A549 (cell line): ENCODE measurements at regions not wholly inside any gene's neighbourhood (a gene's known extent, or its start where the extent isn't known, plus 50 kb on each side); places are given as distances from the start of the nearest gene placed in this dataset.

ENCODE experiments used
- ATAC-seq, 2 experiments: fragments of 200-7000 bp in 1 of 2; fragments of >200 bp in 1 of 2; cut with Nextera tagmentation in 1 of 2; cut with Tn5 transposase in 1 of 2; 3 replicates each; pipeline versions ENCODE4 v1.8.0 to v1.9.1; 2018 to 2020; ENCODE audit warnings: mild to moderate bottlenecking in 1 of 2, moderate library complexity in 1 of 2
- CTCF ChIA-PET: fragments of 300-600 bp; sonication (Branson Sonifier 250); formaldehyde crosslinking; extraction: SDS; loops from one replicate; lab custom pipeline; 2021; ENCODE audit warnings: antibody characterized with exemption, inconsistent platforms; lab: Yijun Ruan, JAX
- POLR2A ChIA-PET: fragments of 350-600 bp; formaldehyde crosslinking; extraction: SDS; loops from one replicate; lab custom pipeline; 2021; ENCODE audit warnings: antibody characterized with exemption, inconsistent platforms; lab: Yijun Ruan, JAX
- DNase-seq, 2 experiments: peaks; one replicate each; pipeline versions ENCODE4 v3.0.0 to v3.0.0-alpha.2; 2011 to 2016; ENCODE audit warnings: low read depth in 1 of 2, low spot score in 1 of 2
- FAIRE-seq: peaks from 2 replicates; lab custom pipeline; 2011; peaks lifted over from hg19 to GRCh38; lab: Jason Lieb, UNC
- H3K27ac ChIP-seq, 2 experiments: fragments of >200 bp; sonication (Bioruptor Twin); formaldehyde crosslinking; 3 replicates each; pipeline ENCODE4 v1.5.1; 2016 to 2017
- H3K4me1 ChIP-seq: fragments of >200 bp; sonication (Bioruptor Twin); formaldehyde crosslinking; 3 replicates; pipeline ENCODE4 v1.6.1; 2016
- H3K4me2 ChIP-seq: fragments of >200 bp; sonication (Bioruptor Twin); formaldehyde crosslinking; 3 replicates; pipeline ENCODE4 v1.6.1; 2016
- H3K4me3 ChIP-seq: fragments of >200 bp; sonication (Bioruptor Twin); formaldehyde crosslinking; 3 replicates; pipeline ENCODE4 v1.5.1; 2016
- H3K9me3 ChIP-seq: fragments of >200 bp; sonication (Bioruptor Twin); formaldehyde crosslinking; 3 replicates; pipeline ENCODE4 v1.6.1; 2016
- BHLHE40 ChIP-seq: IDR thresholded peaks from 2 replicates; pipeline ENCODE4 v1.6.1; 2012; ENCODE audit warnings: low read depth, low read length, inconsistent platforms
- CEBPB ChIP-seq, 2 experiments: fragments of >200 bp in 1 of 2; sonication (Bioruptor Twin) in 1 of 2; formaldehyde crosslinking in 1 of 2; IDR thresholded peaks; 2 replicates each; pipeline ENCODE4 v1.6.1; 2012 to 2016
- CHD2 ChIP-seq: fragments of 150-350 bp; IDR thresholded peaks from 2 replicates; pipeline ENCODE4 v1.6.1; 2014; ENCODE audit warnings: low read length; ENCODE audit not compliant: partially characterized antibody
- EP300 ChIP-seq, 2 experiments: fragments of >200 bp; sonication (Bioruptor Twin); formaldehyde crosslinking; IDR thresholded peaks; 2 replicates in 1 of 2; 3 replicates in 1 of 2; pipeline ENCODE4 v1.6.1; 2016 to 2017
- ESRRA ChIP-seq: fragments of 150-350 bp; IDR thresholded peaks from 2 replicates; pipeline ENCODE4 v1.6.1; 2014; ENCODE audit warnings: mild to moderate bottlenecking, low read length, borderline replicate concordance
- FOSL2 ChIP-seq, 2 experiments: fragments of 450-650 bp in 1 of 2; fragments of >200 bp in 1 of 2; sonication (Bioruptor Twin) in 1 of 2; formaldehyde crosslinking; IDR thresholded peaks; 2 replicates each; pipeline versions ENCODE4 v1.5.0 to v1.6.1; 2016 to 2020; ENCODE audit warnings: mild to moderate bottlenecking in 1 of 2, moderate library complexity in 1 of 2
- FOXS1 ChIP-seq: fragments of 250-450 bp; sonication (Bioruptor Pico); IDR thresholded peaks from 2 replicates; pipeline ENCODE4 v1.5.0; 2020; ENCODE audit warnings: mild to moderate bottlenecking, moderate library complexity
- HDAC2 ChIP-seq: fragments of 200-600 bp; sonication (generic); IDR thresholded peaks from 2 replicates; pipeline ENCODE4 v1.6.1; 2016
- HES2 ChIP-seq: fragments of >200 bp; sonication (Bioruptor Twin); formaldehyde crosslinking; IDR thresholded peaks from 2 replicates; pipeline ENCODE4 v1.6.1; 2016
- HEYL ChIP-seq: fragments of 250-450 bp; sonication (Bioruptor Pico); IDR thresholded peaks from 2 replicates; pipeline ENCODE4 v1.8.0; 2021; ENCODE audit warnings: mild to moderate bottlenecking, moderate library complexity
- HOXA7 ChIP-seq: fragments of 250-450 bp; sonication (Bioruptor Pico); IDR thresholded peaks from 2 replicates; pipeline ENCODE4 v1.5.0; 2020; ENCODE audit warnings: mild to moderate bottlenecking, moderate library complexity
- HOXB13 ChIP-seq: fragments of 250-450 bp; sonication (Bioruptor Pico); IDR thresholded peaks from 2 replicates; pipeline ENCODE4 v1.5.0; 2020; ENCODE audit warnings: low read depth, mild to moderate bottlenecking, moderate library complexity
- JUNB ChIP-seq: fragments of >200 bp; sonication (Bioruptor Twin); formaldehyde crosslinking; IDR thresholded peaks from 2 replicates; pipeline ENCODE4 v1.6.1; 2016
- KDM5A ChIP-seq: fragments of 200-600 bp; sonication (generic); IDR thresholded peaks from 2 replicates; pipeline ENCODE4 v1.6.1; 2016; ENCODE audit warnings: antibody characterized with exemption, mild to moderate bottlenecking
- MAFK ChIP-seq: fragments of 450-650 bp; IDR thresholded peaks from 2 replicates; pipeline ENCODE4 v1.6.1; 2014; ENCODE audit not compliant: partially characterized antibody
- MAX ChIP-seq: IDR thresholded peaks from 2 replicates; pipeline ENCODE4 v1.6.1; 2012
- MAZ ChIP-seq: fragments of 150-350 bp; IDR thresholded peaks from 2 replicates; pipeline ENCODE4 v1.6.1; 2014; ENCODE audit warnings: antibody characterized with exemption, low read depth, low read length, borderline replicate concordance
- NR3C1 ChIP-seq: fragments of >200 bp; sonication (Bioruptor Twin); formaldehyde crosslinking; IDR thresholded peaks from 3 replicates; pipeline ENCODE4 v1.6.1; 2017
- POLR2A ChIP-seq: IDR thresholded peaks from 2 replicates; pipeline ENCODE4 v1.6.1; 2012; ENCODE audit warnings: mild to moderate bottlenecking, low read length
- RAD21 ChIP-seq, 2 experiments: fragments of >200 bp in 1 of 2; sonication (Bioruptor Twin) in 1 of 2; formaldehyde crosslinking in 1 of 2; IDR thresholded peaks in 1 of 2; conservative IDR thresholded peaks in 1 of 2; 2 replicates in 1 of 2; 3 replicates in 1 of 2; pipeline ENCODE4 v1.6.1; 2012 to 2018; ENCODE audit warnings: inconsistent platforms in 1 of 2
- RARB ChIP-seq: fragments of 250-450 bp; sonication (Bioruptor Pico); IDR thresholded peaks from 2 replicates; pipeline ENCODE4 v1.8.0; 2021; ENCODE audit warnings: mild to moderate bottlenecking, moderate library complexity
- RFX5 ChIP-seq: fragments of 450-650 bp; IDR thresholded peaks from 2 replicates; pipeline ENCODE4 v1.7.1; 2014; ENCODE audit warnings: antibody characterized with exemption, mild to moderate bottlenecking, moderate library complexity
- TP53 ChIP-seq: fragments of 250-450 bp; sonication (Bioruptor Pico); IDR thresholded peaks from 2 replicates; pipeline ENCODE4 v1.5.0; 2021; ENCODE audit warnings: mild to moderate bottlenecking, moderate library complexity
- USF2 ChIP-seq: fragments of 450-650 bp; IDR thresholded peaks from 2 replicates; pipeline ENCODE4 v1.6.1; 2014; ENCODE audit warnings: antibody characterized with exemption
- ZFP36 ChIP-seq: fragments of 450-650 bp; IDR thresholded peaks from 2 replicates; pipeline ENCODE4 v1.6.1; 2014; ENCODE audit warnings: borderline replicate concordance; ENCODE audit not compliant: partially characterized antibody
- ZNF302 ChIP-seq: fragments of 250-450 bp; sonication (Bioruptor Pico); IDR thresholded peaks from 2 replicates; pipeline ENCODE4 v1.9.0; 2021; ENCODE audit warnings: inconsistent platforms, mild to moderate bottlenecking, moderate library complexity
- WGBS: methylation state at CpG from one replicate; pipeline ENCODE4 v1.1.6; 2017; ENCODE audit errors: missing lambda C conversion rate; 5-methylcytosine and 5-hydroxymethylcytosine counted together

GRCh38 chr2:128436479-128437203 is 118.0 kb upstream of the HS6ST1 start:
- ATAC-seq (no peak), FAIRE-seq (no peak), DNase-seq (no peak)
- H3K4me1 ChIP-seq = no peaks in the 10 kb centered on the region
- ChIA-PET POLR2A (no interaction called here), CTCF (no interaction called here)
- no peak for TF ChIP-seq FOSL2 (IDR thresholded peaks at IDR 0.05)
- TF ChIP-seq FOSL2 (CRISPR knock-in tag; IDR thresholded peaks at IDR 0.05) = no peak
- no peak for TF ChIP-seq HDAC2
- TF ChIP-seq TP53 (CRISPR knock-in tag) = no peak
- no peak for TF ChIP-seq EP300 (IDR thresholded peaks at IDR 0.05)
- TF ChIP-seq CHD2 = no peak
- no peak for TF ChIP-seq USF2
- no peak for TF ChIP-seq ESRRA
- no peak for TF ChIP-seq HEYL (CRISPR knock-in tag)
- TF ChIP-seq FOXS1 (CRISPR knock-in tag) = no peak
- no peak for TF ChIP-seq JUNB
- no peak overlapping the region for H3K4me2 ChIP-seq
- 37% methylated on average over 12 of the region's 12 CpGs for WGBS
- no peaks in the 10 kb centered on the region for H3K9me3 ChIP-seq
- H3K4me3 ChIP-seq = no peak overlapping the region
- H3K27ac ChIP-seq = no peak overlapping the region

GRCh38 chr2:128437204-128437565 is 118.5 kb upstream of the HS6ST1 start:
- CTCF ChIA-PET = no interaction called here
- no peak overlapping the region for H3K4me3 ChIP-seq
- 47% methylated on average over 7 of the region's 9 CpGs for WGBS
- POLR2A ChIA-PET = interaction anchor here (0.6 kb wide), 1 partner anchor 1531 kb away, joined by 3 read pairs; no protein-coding TSS in a partner anchor
- FAIRE-seq (no peak), DNase-seq (no peak), ATAC-seq (no peak)
- no peak overlapping the region for H3K4me2 ChIP-seq
- H3K27ac ChIP-seq = no peak overlapping the region
- H3K9me3 ChIP-seq = no peaks in the 10 kb centered on the region
- H3K4me1 ChIP-seq = no peaks in the 10 kb centered on the region
- TF ChIP-seq RFX5 = no peak
- TF ChIP-seq CEBPB (IDR thresholded peaks at IDR 0.05) = no peak
- no peak for TF ChIP-seq KDM5A
- TF ChIP-seq HOXA7 (CRISPR knock-in tag) = no peak
- TF ChIP-seq CHD2 = no peak
- no peak for TF ChIP-seq HOXB13
- TF ChIP-seq RARB (CRISPR knock-in tag) = no peak
- TF ChIP-seq MAZ = no peak
- TF ChIP-seq RAD21 (conservative IDR thresholded peaks at IDR 0.05 in 1 of 2, IDR thresholded peaks at IDR 0.05 in 1 of 2) = no peak
- TF ChIP-seq FOSL2 (IDR thresholded peaks at IDR 0.05) = no peak
- TF ChIP-seq FOSL2 (CRISPR knock-in tag; IDR thresholded peaks at IDR 0.05) = no peak
- no peak for TF ChIP-seq MAFK
- no peak for TF ChIP-seq BHLHE40
- TF ChIP-seq ZFP36 = no peak
- no peak for TF ChIP-seq NR3C1
- no peak for TF ChIP-seq ZNF302 (CRISPR knock-in tag)
- no peak for TF ChIP-seq MAX
- TF ChIP-seq HES2 = no peak
- no peak for TF ChIP-seq POLR2A

GRCh38 chr2:128438091-128438490 is 119.4 kb upstream of the HS6ST1 start:
- no peak for FAIRE-seq
- no peak for ATAC-seq
- ChIA-PET POLR2A (no interaction called here), CTCF (no interaction called here)
- H3K4me3 ChIP-seq = no peak overlapping the region
- H3K9me3 ChIP-seq = no peaks in the 10 kb centered on the region
- H3K4me2 ChIP-seq = no peak overlapping the region
- no peaks in the 10 kb centered on the region for H3K4me1 ChIP-seq
- 62% methylated on average over 10 of the region's 16 CpGs for WGBS
- TF ChIP-seq RARB (CRISPR knock-in tag) = no peak
- TF ChIP-seq, all 56 proteins: peak for 0
- no peak overlapping the region for H3K27ac ChIP-seq
- DNase-seq = no peak
